GM12878 (cell line): ENCODE measurements at regions not wholly inside any gene's neighbourhood (a gene's known extent, or its start where the extent isn't known, plus 50 kb on each side); places are given as distances from the start of the nearest gene placed in this dataset.

Source experiments
- ATAC-seq: fragments of 200-7000 bp; cut with Tn5 transposase; 3 replicates; pipeline ENCODE4 v1.9.1; 2020; ENCODE audit warnings: mild to moderate bottlenecking, moderate library complexity
- BruUV-seq: library from RNA; stranded (reverse); fragments of 400-500 nt; replicated peaks from 2 replicates; lab custom pipeline; 2021; lab: Mats Ljungman, UMichigan
- CTCF ChIA-PET: fragments of 300-600 bp; sonication (Branson Sonifier 250); formaldehyde crosslinking; extraction: SDS; loops from one replicate; lab custom pipeline; 2021; ENCODE audit warnings: inconsistent platforms; lab: Yijun Ruan, JAX
- POLR2A ChIA-PET: fragments of 350-600 bp; formaldehyde crosslinking; extraction: SDS; loops from one replicate; lab custom pipeline; 2021; ENCODE audit warnings: inconsistent platforms; lab: Charles Lee
- RAD21 ChIA-PET: fragments of 300-600 bp; sonication (Branson Sonifier 250); formaldehyde crosslinking; loops from one replicate; lab custom pipeline; 2023; ENCODE audit warnings: antibody characterized with exemption; ENCODE audit not compliant: unreplicated experiment; lab: Charles Lee
- SMC1A ChIA-PET: fragments of 300-600 bp; sonication (Branson Sonifier 250); formaldehyde crosslinking; loops from one replicate; lab custom pipeline; 2023; ENCODE audit not compliant: unreplicated experiment, uncharacterized antibody; lab: Charles Lee
- DNase-seq: peaks from one replicate; pipeline ENCODE4 v3.0.0-alpha.2; 2011; ENCODE audit warnings: low read depth, low spot score
- FAIRE-seq: peaks from 3 replicates; lab custom pipeline; 2011; peaks lifted over from hg19 to GRCh38; lab: Jason Lieb, UNC
- H2AFZ ChIP-seq: 2 replicates; pipeline ENCODE4 v1.6.0; 2011; ENCODE audit warnings: low read depth, low read length, control low read depth; ENCODE audit not compliant: control insufficient read depth
- H3K27ac ChIP-seq: 2 replicates; pipeline ENCODE4 v1.5.1; 2011; ENCODE audit warnings: control low read depth; ENCODE audit not compliant: control insufficient read depth, insufficient read depth
- H3K27me3 ChIP-seq, 2 experiments: replicated peaks in 1 of 2; 2 replicates each; pipeline versions ENCODE4 v1.6.0 to v1.6.1; 2011; ENCODE audit warnings: low read length in 1 of 2; ENCODE audit not compliant: control insufficient read depth in 2 of 2, insufficient read depth in 2 of 2
- H3K36me3 ChIP-seq, 2 experiments: 2 replicates each; pipeline ENCODE4 v1.5.1; 2011; ENCODE audit warnings: low read length in 1 of 2; ENCODE audit not compliant: control insufficient read depth in 2 of 2, insufficient read depth in 2 of 2
- H3K4me1 ChIP-seq: 2 replicates; pipeline ENCODE4 v1.6.1; 2011; ENCODE audit warnings: mild to moderate bottlenecking, low read length, moderate library complexity, mixed read lengths; ENCODE audit not compliant: control insufficient read depth, insufficient read depth
- H3K4me2 ChIP-seq: 2 replicates; pipeline ENCODE4 v1.6.0; 2011; ENCODE audit warnings: control low read depth; ENCODE audit not compliant: control insufficient read depth, insufficient read depth
- H3K4me3 ChIP-seq: fragments of 200-600 bp; sonication (generic); 2 replicates; pipeline ENCODE4 v1.5.1; 2016
- H3K79me2 ChIP-seq: 2 replicates; pipeline ENCODE4 v1.6.0; 2011; ENCODE audit warnings: low read length; ENCODE audit not compliant: control insufficient read depth, insufficient read depth
- H3K9ac ChIP-seq: 2 replicates; pipeline ENCODE4 v1.8.0; 2011; ENCODE audit warnings: low read length, control low read depth, mixed read lengths; ENCODE audit not compliant: control insufficient read depth, insufficient read depth
- H3K9me3 ChIP-seq: replicated peaks from 3 replicates; pipeline ENCODE4 v1.5.1; 2011; ENCODE audit warnings: mild to moderate bottlenecking, low read length; ENCODE audit not compliant: control insufficient read depth, insufficient read depth
- H4K20me1 ChIP-seq: 2 replicates; pipeline ENCODE4 v1.6.0; 2011; ENCODE audit not compliant: control insufficient read depth, insufficient read depth
- BMI1 ChIP-seq: fragments of 450-650 bp; IDR thresholded peaks from 2 replicates; pipeline ENCODE4 v1.6.1; 2016; ENCODE audit warnings: mild to moderate bottlenecking, moderate library complexity, borderline replicate concordance
- EGR1 ChIP-seq, 2 experiments: IDR thresholded peaks; 1 replicate in 1 of 2; 2 replicates in 1 of 2; pipeline ENCODE4 v1.6.1; 2011 to 2012; ENCODE audit warnings: low read depth in 2 of 2, low read length in 2 of 2, borderline replicate concordance in 1 of 2, mild to moderate bottlenecking in 1 of 2, moderate library complexity in 1 of 2
- GATAD2B ChIP-seq: fragments of 450-650 bp; conservative IDR thresholded peaks from 2 replicates; pipeline ENCODE4 v1.6.1; 2017; ENCODE audit warnings: low read depth, mild to moderate bottlenecking, moderate library complexity
- HCFC1 ChIP-seq: fragments of 150-350 bp; IDR thresholded peaks from 2 replicates; pipeline ENCODE4 v1.6.1; 2014; ENCODE audit warnings: low read length
- MTA3 ChIP-seq: IDR thresholded peaks from 2 replicates; pipeline ENCODE4 v1.6.1; 2012; ENCODE audit warnings: low read length, inconsistent platforms, borderline replicate concordance
- PAX5 ChIP-seq: IDR thresholded peaks from 2 replicates; pipeline ENCODE4 v1.6.1; 2011; ENCODE audit warnings: low read depth, low read length, borderline replicate concordance
- RUNX3 ChIP-seq: IDR thresholded peaks from 2 replicates; pipeline ENCODE4 v1.6.1; 2012; ENCODE audit warnings: low read length, inconsistent platforms
- WGBS: methylation state at CpG from one replicate; pipeline ENCODE4 v1.1.6; 2016; ENCODE audit warnings: low lambda C conversion rate; ENCODE audit not compliant: insufficient replicate concordance, insufficient coverage; ENCODE audit errors: missing lambda C conversion rate; 5-methylcytosine and 5-hydroxymethylcytosine counted together
- in situ Hi-C: fragments of 300-500 bp; cut with MboI; formaldehyde crosslinking; loops from 9 replicates; pipeline ENCODE4 v1.14.3; 2018; ENCODE audit warnings: mixed read lengths
- intact Hi-C: fragments of 100-400 bp; cut with micrococcal nuclease; formaldehyde crosslinking; loops from one replicate; pipeline ENCODE4 v1.14.2; 2022; ENCODE audit not compliant: unreplicated experiment
- TF ChIP-seq, protein P1 (sequence below): fragments of 450-650 bp; IDR thresholded peaks from 2 replicates; pipeline ENCODE4 v1.6.1; 2017; ENCODE audit warnings: mild to moderate bottlenecking

DNA sequence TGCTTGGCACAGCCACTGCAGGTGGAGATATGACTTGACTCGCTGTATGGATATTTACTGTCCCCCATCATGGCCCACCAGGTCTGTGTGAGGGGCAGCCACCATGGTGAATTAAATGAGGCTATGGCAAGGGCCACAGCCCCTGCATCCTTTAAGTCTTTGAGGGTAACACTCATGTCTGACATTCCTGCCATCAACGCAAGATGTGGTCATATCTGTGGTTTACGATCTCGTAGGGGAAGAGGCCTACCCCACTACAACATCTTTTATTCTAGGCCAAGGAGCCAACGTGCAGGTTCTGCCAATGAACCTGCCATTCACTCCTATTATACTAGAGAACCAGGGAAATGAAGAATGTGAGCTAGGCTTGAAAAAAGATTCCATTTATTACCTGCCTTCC is 381.6 kb upstream of the ID2 start:
- in situ Hi-C loops: loop anchor here (5.0 kb wide), 3 partner anchors 177 to 382 kb away; partner anchors contain the start of gene ID2
- Histone ChIP-seq H3K4me1 (peaks cover 53% of the 10 kb centered on the region), H3K36me3 (no peaks in the 10 kb centered on the region; a peak in 2 of 4 replicates), H4K20me1 (no peaks in the 10 kb centered on the region), H3K4me2 (no peak overlapping the region), H3K9ac (no peak overlapping the region), H2AFZ (no peak overlapping the region), H3K27me3 (no peaks in the 10 kb centered on the region), H3K9me3 (peaks cover 16% of the 10 kb centered on the region), H3K27ac (no peak overlapping the region), H3K79me2 (no peaks in the 10 kb centered on the region), H3K4me3 (no peak overlapping the region)
- ChIA-PET CTCF (interaction anchor here (4.0 to 5.2 kb wide), 2 partner anchors 13 kb away, joined by 20 to 25 read pairs; no protein-coding TSS in a partner anchor), RAD21 (interaction anchor here (0.8 to 5.6 kb wide), 9 partner anchors 9 to 361 kb away, joined by 4 to 79 read pairs (median 13); no protein-coding TSS in a partner anchor), POLR2A (interaction anchor here (5.8 kb wide), 1 partner anchor 13 kb away, joined by 30 read pairs; no protein-coding TSS in a partner anchor), SMC1A (interaction anchor here (0.9 to 16.5 kb wide), 15 partner anchors 8 to 573 kb away, joined by 3 to 352 read pairs (median 5); no protein-coding TSS in a partner anchor)
- BruUV-seq: no TSS peak
- no peak for TF ChIP-seq MTA3
- 0 out of 2 replicates have a peak, but pooled peaks have one; percentile 23 for TF ChIP-seq RUNX3
- intact Hi-C loops: loop anchor here (5.0 to 10.0 kb wide), 5 partner anchors 77 to 573 kb away; no protein-coding TSS in a partner anchor
- no peak for FAIRE-seq
- WGBS: 51% methylated on average over 5 of the region's 5 CpGs
- ATAC-seq: no peak
- DNase-seq: no peak

GRCh38 chr2:8300905-8301304 is 381.0 kb upstream of the ID2 start:
- H2AFZ ChIP-seq: no peak overlapping the region
- no peaks in the 10 kb centered on the region; a peak in 2 of 4 replicates for H3K36me3 ChIP-seq
- in situ Hi-C loops (loop anchor here (5.0 kb wide), 3 partner anchors 176 to 381 kb away; partner anchors contain the start of gene ID2), intact Hi-C loops (loop anchor here (5.0 to 10.0 kb wide), 5 partner anchors 76 to 574 kb away; no protein-coding TSS in a partner anchor)
- no peak overlapping the region for H3K9ac ChIP-seq
- no peaks in the 10 kb centered on the region for H4K20me1 ChIP-seq
- no TSS peak for BruUV-seq
- POLR2A ChIA-PET: interaction anchor here (0.5 to 5.8 kb wide), 3 partner anchors 12 to 60 kb away, joined by 3 to 30 read pairs (median 3); no protein-coding TSS in a partner anchor
- RAD21 ChIA-PET: interaction anchor here (0.8 to 5.6 kb wide), 14 partner anchors 9 to 381 kb away, joined by 3 to 79 read pairs (median 6); partner anchors contain the start of gene ID2
- H3K4me2 ChIP-seq: no peak overlapping the region
- peaks cover 60% of the 10 kb centered on the region for H3K4me1 ChIP-seq
- 98% methylated on average over 3 of the region's 3 CpGs for WGBS
- TF ChIP-seq GATAD2B (no peak), PAX5 (no peak), BMI1 (no peak), HCFC1 (no peak), EGR1 (IDR thresholded peaks at IDR 0.05; ENCODE audit: borderline replicate concordance in 1 of 2, low read depth in 2 of 2, low read length in 2 of 2) (no peak)
- TF ChIP-seq, protein P1, sequence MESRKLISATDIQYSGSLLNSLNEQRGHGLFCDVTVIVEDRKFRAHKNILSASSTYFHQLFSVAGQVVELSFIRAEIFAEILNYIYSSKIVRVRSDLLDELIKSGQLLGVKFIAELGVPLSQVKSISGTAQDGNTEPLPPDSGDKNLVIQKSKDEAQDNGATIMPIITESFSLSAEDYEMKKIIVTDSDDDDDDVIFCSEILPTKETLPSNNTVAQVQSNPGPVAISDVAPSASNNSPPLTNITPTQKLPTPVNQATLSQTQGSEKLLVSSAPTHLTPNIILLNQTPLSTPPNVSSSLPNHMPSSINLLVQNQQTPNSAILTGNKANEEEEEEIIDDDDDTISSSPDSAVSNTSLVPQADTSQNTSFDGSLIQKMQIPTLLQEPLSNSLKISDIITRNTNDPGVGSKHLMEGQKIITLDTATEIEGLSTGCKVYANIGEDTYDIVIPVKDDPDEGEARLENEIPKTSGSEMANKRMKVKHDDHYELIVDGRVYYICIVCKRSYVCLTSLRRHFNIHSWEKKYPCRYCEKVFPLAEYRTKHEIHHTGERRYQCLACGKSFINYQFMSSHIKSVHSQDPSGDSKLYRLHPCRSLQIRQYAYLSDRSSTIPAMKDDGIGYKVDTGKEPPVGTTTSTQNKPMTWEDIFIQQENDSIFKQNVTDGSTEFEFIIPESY: no peak
- H3K27ac ChIP-seq: no peak overlapping the region
- ATAC-seq (no peak), DNase-seq (no peak), FAIRE-seq (no peak)
- CTCF ChIA-PET: interaction anchor here (0.8 to 5.2 kb wide), 7 partner anchors 8 to 576 kb away, joined by 3 to 25 read pairs (median 4); no protein-coding TSS in a partner anchor
- no peaks in the 10 kb centered on the region for H3K79me2 ChIP-seq
- no peaks in the 10 kb centered on the region for H3K27me3 ChIP-seq
- no peak overlapping the region for H3K4me3 ChIP-seq
- SMC1A ChIA-PET: interaction anchor here (0.9 to 16.5 kb wide), 21 partner anchors 9 to 574 kb away, joined by 3 to 352 read pairs (median 4); no protein-coding TSS in a partner anchor
- peaks cover 16% of the 10 kb centered on the region for H3K9me3 ChIP-seq
